ENCODE measurements at regions not wholly inside any gene's neighbourhood (a gene's known extent, or its start where the extent isn't known, plus 50 kb on each side); places are given as distances from the start of the nearest gene placed in this dataset.

GRCh38 chr7:46391231-46392201 is 470.4 kb upstream of the IGFBP3 start:
- DNase-seq: no peak

- no peak for DNase-seq
These were observed 469.0 kb upstream of the IGFBP3 start for GRCh38 chr7:46390042-46390441.

DNA sequence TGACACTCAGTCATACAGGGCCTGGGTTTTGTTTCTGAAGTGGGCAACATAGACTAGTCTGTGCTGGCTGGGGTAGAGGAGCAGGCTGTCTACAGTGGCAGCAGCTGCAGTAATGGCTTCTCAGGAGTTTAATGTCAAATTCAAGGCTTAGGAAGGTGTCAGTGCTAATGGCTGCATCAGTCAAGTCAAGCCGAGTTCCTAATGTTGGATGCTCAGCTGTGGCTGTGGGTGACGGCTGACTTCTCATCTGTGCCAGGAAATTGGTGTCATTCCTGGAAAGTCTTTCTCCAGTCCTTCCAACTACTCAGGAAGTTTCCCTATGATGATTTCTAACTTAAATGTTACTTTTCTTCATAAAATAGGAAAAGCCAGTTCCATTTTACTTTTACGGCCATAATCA is 468.1 kb upstream of the IGFBP3 start:
- DNase-seq: no peak

- no peak for DNase-seq
These were observed 466.6 kb upstream of the IGFBP3 start for GRCh38 chr7:46387646-46388045.

- DNase-seq: no peak
These were observed 465.6 kb upstream of the IGFBP3 start for GRCh38 chr7:46386428-46387399.

DNA sequence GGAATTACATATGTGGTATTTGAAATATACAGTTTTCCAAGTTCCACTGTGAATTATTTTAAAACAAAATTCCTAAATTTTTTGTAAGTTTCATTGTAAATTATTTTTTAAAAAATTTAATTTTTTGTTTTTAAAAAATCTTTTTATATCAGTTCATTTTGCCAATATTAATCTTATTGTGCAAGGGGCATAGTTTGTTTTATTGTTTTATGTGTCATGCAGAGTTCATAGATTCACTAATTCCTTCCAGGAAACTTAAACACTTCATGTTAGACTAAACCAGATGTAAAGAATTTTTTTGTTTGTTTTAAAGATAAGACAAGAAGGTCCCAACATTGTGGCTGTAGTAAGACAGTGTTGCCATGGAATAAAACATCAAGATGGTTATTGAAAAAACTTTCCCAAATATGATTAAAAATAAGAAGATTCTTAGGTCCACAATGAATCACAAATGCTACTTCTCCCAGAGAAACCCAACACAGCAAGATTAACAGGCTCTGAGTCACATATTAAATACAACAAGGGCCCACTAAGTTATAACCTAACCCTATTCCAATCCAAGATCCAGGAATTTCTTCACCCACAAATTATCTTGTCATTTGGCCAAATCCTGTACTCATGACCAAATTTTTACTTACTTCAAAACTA is 464.7 kb upstream of the IGFBP3 start:
- DNase-seq: no peak

DNA sequence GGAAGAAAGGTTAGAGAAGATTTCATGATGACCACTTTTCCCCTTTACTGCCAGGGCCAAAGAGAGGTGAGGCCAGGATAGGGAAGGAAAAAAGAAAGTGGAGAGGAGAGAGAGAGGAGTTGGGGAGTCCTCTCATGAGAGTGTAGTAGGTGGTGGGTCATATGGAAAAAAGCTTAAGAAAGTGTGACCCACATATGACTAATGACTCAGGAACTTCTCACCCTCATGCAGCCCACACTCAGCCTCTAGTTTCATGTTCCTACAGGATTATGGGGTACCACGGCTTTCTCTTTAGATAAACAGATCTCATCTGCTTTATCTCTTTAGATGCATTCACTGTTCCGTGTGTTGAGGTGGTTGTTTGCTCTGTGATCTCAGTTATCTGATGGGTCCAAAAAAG is 462.5 kb upstream of the IGFBP3 start:
- no peak for DNase-seq

DNA sequence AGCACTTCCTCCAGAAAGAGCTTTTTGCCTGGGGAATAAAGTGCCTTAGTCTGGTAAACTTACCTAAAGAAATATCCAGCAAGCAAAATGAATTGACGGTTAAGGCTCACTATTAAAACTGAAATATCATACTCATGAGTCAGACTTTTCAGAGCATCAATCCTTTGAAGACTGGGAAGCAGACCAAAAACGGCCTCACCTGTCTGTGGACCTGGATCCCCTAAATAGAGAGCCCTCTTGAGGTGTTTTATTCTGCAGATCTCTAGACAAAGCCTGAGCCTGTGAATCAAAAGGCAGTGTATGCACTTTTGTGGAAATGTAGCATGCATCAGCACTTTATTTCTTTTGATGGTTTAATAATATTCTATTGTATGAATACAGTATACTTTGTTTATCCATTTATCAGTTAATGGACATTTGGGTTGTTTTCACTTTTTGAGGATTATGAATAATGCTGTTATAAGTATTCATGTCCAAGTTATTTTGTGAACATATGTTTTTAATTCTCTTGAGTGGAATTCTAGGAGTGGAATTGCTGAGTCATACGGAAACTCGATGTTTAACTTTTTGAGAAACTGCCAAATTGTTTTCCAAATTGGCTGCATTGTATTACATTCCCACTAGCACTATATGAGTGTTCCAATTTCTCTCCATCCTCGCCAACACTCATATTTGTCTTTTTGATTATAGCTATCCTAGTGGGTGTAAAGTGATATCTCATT is 449.0 kb upstream of the IGFBP3 start:
- no peak for DNase-seq

GRCh38 chr7:46368871-46369270 is 447.8 kb upstream of the IGFBP3 start:
- no peak for DNase-seq

- DNase-seq: no peak
These were observed 445.5 kb upstream of the IGFBP3 start for GRCh38 chr7:46366526-46366925.

DNA sequence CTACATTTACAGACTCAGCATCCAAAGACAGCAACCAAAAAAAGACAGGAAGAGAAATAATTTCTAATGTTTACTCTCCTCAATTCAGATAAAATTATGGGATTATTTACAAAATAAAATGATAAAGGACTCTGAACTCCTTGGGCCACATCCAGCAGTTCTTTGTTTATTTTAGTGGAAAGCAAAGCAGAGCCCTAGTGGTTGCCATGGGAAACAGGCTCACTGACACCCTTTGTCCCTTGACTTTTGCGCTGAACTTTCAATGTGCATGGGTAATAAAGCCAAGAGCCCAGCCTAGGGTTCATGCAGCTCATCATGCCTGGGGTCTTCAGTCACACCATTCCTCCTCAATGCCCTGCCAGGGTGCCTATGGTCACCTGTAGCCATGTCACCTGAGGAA is 442.6 kb upstream of the IGFBP3 start:
- DNase-seq: no peak

DNA sequence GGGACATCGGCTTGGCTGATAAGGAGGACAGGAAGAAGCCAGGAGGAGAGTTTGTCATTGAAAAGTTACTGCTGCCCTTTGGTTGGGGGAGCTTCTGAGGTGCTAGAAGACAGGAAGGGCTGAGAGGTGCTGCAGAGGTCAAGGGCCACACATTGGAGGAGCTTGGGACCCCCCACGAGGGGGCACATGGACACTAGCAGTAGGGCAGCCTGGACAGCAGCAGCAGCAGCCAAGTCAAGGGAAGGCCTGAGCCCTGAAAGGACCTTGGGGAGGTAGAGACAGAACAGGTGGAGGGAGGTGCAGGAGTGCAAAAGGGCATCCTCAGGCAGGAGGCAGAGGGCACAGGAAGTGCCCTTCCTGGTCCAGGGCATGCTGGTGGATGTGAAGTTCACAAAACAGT is 439.7 kb upstream of the IGFBP3 start:
- no peak for DNase-seq

DNA sequence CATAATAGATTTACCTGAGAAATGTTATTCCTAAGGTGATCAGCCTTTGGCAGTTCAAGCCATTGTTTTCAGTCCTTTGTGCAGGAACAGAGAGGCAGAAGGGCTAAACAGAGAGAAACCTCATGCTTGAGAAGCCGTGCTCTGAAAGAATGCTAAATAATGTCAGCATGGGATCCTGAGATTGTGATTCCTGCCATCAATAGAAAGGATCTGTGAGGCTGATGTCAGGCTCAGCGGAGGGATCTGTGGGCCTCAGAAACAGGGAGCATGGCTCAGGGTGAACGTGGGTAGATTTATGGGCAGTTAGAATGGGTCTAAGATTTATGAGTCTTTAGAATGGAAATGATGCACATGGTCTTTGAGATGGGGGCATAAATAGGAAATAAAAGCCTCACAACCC is 439.2 kb upstream of the IGFBP3 start:
- DNase-seq: no peak

- DNase-seq: no peak
These were observed 436.8 kb upstream of the IGFBP3 start for GRCh38 chr7:46357851-46358250.

DNA sequence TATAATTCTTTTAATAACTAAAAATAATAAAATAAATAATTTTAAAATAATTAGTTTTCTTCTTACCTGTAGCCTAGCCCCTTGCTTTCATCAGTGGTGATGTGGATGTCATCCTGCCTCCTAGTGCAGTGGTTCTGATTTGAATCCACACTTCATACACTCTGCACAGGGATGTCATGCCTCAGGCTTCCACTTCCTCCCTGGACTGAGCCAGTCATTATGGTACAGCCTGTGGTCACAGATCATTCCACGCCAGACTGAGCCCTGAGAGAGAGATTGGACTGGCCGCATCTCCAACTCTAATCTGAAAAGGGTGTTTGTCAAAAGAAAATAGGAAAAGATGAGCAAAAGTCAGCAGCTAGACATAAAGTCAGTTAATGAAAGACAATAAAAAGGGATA is 436.2 kb upstream of the IGFBP3 start:
- DNase-seq: no peak

DNA sequence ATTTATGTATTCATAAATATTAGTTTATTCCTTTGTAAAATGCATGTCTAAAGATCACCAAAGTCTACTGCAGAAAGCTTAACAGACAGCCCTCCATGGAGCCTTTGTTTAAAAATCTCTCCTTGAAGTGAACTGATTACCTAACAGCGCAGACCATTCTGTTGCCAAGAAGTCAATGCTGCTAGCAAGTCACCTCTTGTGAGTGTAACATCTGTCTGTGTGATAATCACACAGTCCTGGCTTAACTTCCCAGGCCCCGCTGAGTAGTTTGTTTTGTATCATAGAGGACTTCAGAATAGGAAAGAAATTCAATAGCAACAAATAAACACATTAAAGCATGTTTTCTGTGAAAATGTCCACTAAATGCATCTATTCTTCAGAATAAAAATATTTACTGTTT is 435.3 kb upstream of the IGFBP3 start:
- DNase-seq: no peak

GRCh38 chr7:46355331-46355730 is 434.3 kb upstream of the IGFBP3 start:
- DNase-seq: no peak

GRCh38 chr7:46352004-46352954 is 431.2 kb upstream of the IGFBP3 start:
- DNase-seq: peak; percentile 21

DNA sequence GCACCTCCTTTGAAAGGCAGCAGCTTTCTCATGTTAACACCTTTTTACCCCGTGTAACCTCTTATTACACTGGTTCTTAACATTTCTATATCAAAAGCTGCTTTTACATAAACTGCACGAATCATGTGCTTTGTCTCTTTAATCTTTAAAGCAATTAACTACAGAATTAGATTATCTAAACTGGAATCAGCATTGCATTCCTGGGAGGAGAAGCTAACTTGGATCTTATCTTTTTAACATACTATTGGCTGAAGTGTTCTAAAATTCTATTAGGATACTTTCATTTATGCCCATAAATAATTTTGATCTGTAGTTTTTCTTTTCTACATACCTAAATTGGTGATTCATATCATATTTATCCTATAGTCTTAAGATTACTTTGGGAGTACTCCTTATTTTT is 428.4 kb upstream of the IGFBP3 start:
- no peak for DNase-seq

DNA sequence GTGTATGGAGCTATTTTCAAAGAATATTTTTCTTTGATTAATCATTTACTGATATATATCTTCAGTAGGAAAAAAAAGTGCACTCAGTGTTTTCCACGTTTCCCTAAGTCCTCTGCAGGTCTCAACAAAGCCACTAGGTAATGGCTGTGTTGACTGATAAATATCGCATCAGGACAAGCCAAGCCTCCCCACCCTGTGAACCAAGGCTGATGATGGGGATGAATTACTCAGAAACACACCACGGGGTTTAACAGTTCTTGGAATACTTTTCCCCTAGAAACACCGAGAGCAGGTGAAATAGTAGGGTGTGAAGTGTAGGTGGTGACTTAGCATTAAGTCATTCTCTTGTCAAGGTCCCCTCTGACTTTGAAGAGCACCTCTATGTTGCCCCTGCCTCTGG is 423.5 kb upstream of the IGFBP3 start:
- no peak for DNase-seq

- DNase-seq: no peak
These were observed 422.7 kb upstream of the IGFBP3 start for GRCh38 chr7:46343802-46344201.

Measured in CD4-positive, alpha-beta T cell treated with Interleukin-21 for 1 hour (primary cell).